ENCODE measurements at regions not wholly inside any gene's neighbourhood (a gene's known extent, or its start where the extent isn't known, plus 50 kb on each side); places are given as distances from the start of the nearest gene placed in this dataset.

DNA sequence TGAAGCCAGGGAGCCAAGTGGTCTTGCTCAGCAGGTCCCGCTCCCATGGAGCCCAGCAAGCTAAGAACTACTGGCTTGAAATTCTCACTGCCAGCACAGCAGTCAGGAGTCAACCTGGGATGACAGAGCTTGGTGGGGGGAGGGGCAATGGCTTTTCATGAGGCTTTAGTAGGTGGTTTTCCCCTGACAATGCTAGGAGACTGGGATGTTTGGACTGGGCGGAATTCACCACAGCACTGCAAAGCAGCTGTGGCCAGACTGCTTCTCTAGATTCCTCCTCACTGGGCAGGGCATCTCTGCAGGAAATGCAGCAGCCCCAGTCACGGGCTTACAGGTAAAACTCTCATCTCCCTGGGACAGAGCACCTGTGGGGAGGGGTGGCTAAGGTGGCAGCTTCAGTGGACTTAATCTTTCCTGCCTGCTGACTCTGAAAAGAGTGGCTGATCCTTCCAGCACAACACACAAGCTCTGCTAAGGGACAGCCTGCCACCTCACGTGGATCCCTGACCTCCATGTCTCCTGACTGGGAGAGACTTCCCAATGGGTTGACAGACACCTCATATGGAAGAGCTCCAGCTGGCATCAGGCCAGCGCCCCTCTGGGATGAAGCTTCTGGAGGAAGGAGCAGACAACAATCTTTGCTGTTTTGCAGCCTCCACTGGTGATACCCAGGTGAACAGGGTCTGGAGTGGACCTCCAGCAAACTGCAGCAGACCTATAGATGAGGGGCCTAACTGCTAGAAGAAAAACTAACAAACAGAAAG, 349.7 kb upstream of the ST6GAL2 start:
- TF ChIP-seq, protein P1, sequence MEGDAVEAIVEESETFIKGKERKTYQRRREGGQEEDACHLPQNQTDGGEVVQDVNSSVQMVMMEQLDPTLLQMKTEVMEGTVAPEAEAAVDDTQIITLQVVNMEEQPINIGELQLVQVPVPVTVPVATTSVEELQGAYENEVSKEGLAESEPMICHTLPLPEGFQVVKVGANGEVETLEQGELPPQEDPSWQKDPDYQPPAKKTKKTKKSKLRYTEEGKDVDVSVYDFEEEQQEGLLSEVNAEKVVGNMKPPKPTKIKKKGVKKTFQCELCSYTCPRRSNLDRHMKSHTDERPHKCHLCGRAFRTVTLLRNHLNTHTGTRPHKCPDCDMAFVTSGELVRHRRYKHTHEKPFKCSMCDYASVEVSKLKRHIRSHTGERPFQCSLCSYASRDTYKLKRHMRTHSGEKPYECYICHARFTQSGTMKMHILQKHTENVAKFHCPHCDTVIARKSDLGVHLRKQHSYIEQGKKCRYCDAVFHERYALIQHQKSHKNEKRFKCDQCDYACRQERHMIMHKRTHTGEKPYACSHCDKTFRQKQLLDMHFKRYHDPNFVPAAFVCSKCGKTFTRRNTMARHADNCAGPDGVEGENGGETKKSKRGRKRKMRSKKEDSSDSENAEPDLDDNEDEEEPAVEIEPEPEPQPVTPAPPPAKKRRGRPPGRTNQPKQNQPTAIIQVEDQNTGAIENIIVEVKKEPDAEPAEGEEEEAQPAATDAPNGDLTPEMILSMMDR (conservative IDR thresholded peaks at IDR 0.05; ENCODE audit: low read depth, low read length): no peak
- no peak for TF ChIP-seq EZH2 (IDR thresholded peaks at IDR 0.05; ENCODE audit: borderline replicate concordance, low read depth, low read length, poor library complexity, severe bottlenecking)

All from A673 (cell line).